Ramos (cell line): ENCODE measurements at regions not wholly inside any gene's neighbourhood (a gene's known extent, or its start where the extent isn't known, plus 50 kb on each side); places are given as distances from the start of the nearest gene placed in this dataset.

Experiments used
- in situ Hi-C: fragments of 300-500 bp; cut with MboI; formaldehyde crosslinking; loops from one replicate; pipeline ENCODE4 v1.14.3; 2022; ENCODE audit warnings: low sequenced_read_pairs; ENCODE audit not compliant: unreplicated experiment

- in situ Hi-C loops, result no loop called here
These were observed 327.0 kb downstream of the NPHP4 start for GRCh38 chr1:5664906-5665875.

- in situ Hi-C loops, result no loop called here
These were observed 328.0 kb downstream of the NPHP4 start for GRCh38 chr1:5664081-5664768.

GRCh38 chr1:5662744-5663126, 329.5 kb downstream of the NPHP4 start:
- in situ Hi-C loops, result no loop called here

- in situ Hi-C loops, result no loop called here
These were observed 330.0 kb downstream of the NPHP4 start for GRCh38 chr1:5662086-5662743.

- in situ Hi-C loops, result no loop called here
These were observed 330.8 kb downstream of the NPHP4 start for GRCh38 chr1:5661196-5662085.

GRCh38 chr1:5660141-5660935, 331.9 kb downstream of the NPHP4 start:
- in situ Hi-C loops, result no loop called here

GRCh38 chr1:5659606-5660005, 332.6 kb downstream of the NPHP4 start:
- in situ Hi-C loops, result no loop called here

- in situ Hi-C loops, result no loop called here
These were observed 333.6 kb downstream of the NPHP4 start for GRCh38 chr1:5658340-5659316.

GRCh38 chr1:5651964-5652821, 340.0 kb downstream of the NPHP4 start:
- in situ Hi-C loops, result no loop called here

GRCh38 chr1:5651473-5651872, 340.8 kb downstream of the NPHP4 start:
- in situ Hi-C loops, result no loop called here

- in situ Hi-C loops, result no loop called here
These were observed 341.2 kb downstream of the NPHP4 start for GRCh38 chr1:5651027-5651410.

GRCh38 chr1:5650283-5651026, 341.8 kb downstream of the NPHP4 start:
- in situ Hi-C loops, result no loop called here

GRCh38 chr1:5649795-5650194, 342.4 kb downstream of the NPHP4 start:
- in situ Hi-C loops, result no loop called here

GRCh38 chr1:5649166-5649551, 343.1 kb downstream of the NPHP4 start:
- in situ Hi-C loops, result no loop called here

- in situ Hi-C loops, result no loop called here
These were observed 343.6 kb downstream of the NPHP4 start for GRCh38 chr1:5648410-5649165.

- in situ Hi-C loops, result no loop called here
These were observed 345.0 kb downstream of the NPHP4 start for GRCh38 chr1:5647234-5647633.
